ENCODE measurements at regions not wholly inside any gene's neighbourhood (a gene's known extent, or its start where the extent isn't known, plus 50 kb on each side); places are given as distances from the start of the nearest gene placed in this dataset.
"Not testable (repeated sequence)": the region's sequence is repeated elsewhere in the genome, so short reads cannot be mapped to it uniquely, and the experiment has no call there.

GRCh38 chr18:12179029-12179428 is 75.1 kb upstream of the CIDEA start:
- not testable (repeated sequence) for H3K4me2 ChIP-seq (ENCODE audit: insufficient read depth, low read length); H3K4me3 ChIP-seq (ENCODE audit: insufficient read depth, low read length); H3K36me3 ChIP-seq (ENCODE audit: insufficient read depth, low read length); H2AFZ ChIP-seq (ENCODE audit: low read length); H3K27ac ChIP-seq (ENCODE audit: low read depth, low read length); H4K20me1 ChIP-seq (ENCODE audit: insufficient read depth, low read length); H3K9me3 ChIP-seq (ENCODE audit: low read depth, low read length); H3K4me1 ChIP-seq (ENCODE audit: insufficient read depth, low read length); H3K79me2 ChIP-seq (ENCODE audit: insufficient read depth, low read length); DNase-seq (ENCODE audit: insufficient read length, low spot score, missing footprints); H3K27me3 ChIP-seq (ENCODE audit: insufficient read depth, low read length)

GRCh38 chr18:12179697-12180577 is 74.2 kb upstream of the CIDEA start:
- not testable (repeated sequence) for DNase-seq (ENCODE audit: insufficient read length, low spot score, missing footprints); H3K36me3 ChIP-seq (ENCODE audit: insufficient read depth, low read length); H3K4me3 ChIP-seq (ENCODE audit: insufficient read depth, low read length); H3K79me2 ChIP-seq (ENCODE audit: insufficient read depth, low read length); H2AFZ ChIP-seq (ENCODE audit: low read length); H3K4me2 ChIP-seq (ENCODE audit: insufficient read depth, low read length); H3K27me3 ChIP-seq (ENCODE audit: insufficient read depth, low read length); H4K20me1 ChIP-seq (ENCODE audit: insufficient read depth, low read length); H3K4me1 ChIP-seq (ENCODE audit: insufficient read depth, low read length); H3K27ac ChIP-seq (ENCODE audit: low read depth, low read length); H3K9me3 ChIP-seq (ENCODE audit: low read depth, low read length)

- not testable (repeated sequence) for DNase-seq (ENCODE audit: insufficient read length, low spot score, missing footprints); H3K9me3 ChIP-seq (ENCODE audit: low read depth, low read length); H3K4me2 ChIP-seq (ENCODE audit: insufficient read depth, low read length); H3K4me3 ChIP-seq (ENCODE audit: insufficient read depth, low read length); H3K27me3 ChIP-seq (ENCODE audit: insufficient read depth, low read length); H3K36me3 ChIP-seq (ENCODE audit: insufficient read depth, low read length); H3K27ac ChIP-seq (ENCODE audit: low read depth, low read length); H4K20me1 ChIP-seq (ENCODE audit: insufficient read depth, low read length); H2AFZ ChIP-seq (ENCODE audit: low read length); H3K79me2 ChIP-seq (ENCODE audit: insufficient read depth, low read length); H3K4me1 ChIP-seq (ENCODE audit: insufficient read depth, low read length)
These were observed 55.4 kb upstream of the CIDEA start for GRCh38 chr18:12198797-12199196.

GRCh38 chr18:12200186-12200585 is 54.0 kb upstream of the CIDEA start:
- peak; percentile 31 for DNase-seq (ENCODE audit: insufficient read length, low spot score, missing footprints)
- not testable (repeated sequence) for H2AFZ ChIP-seq (ENCODE audit: low read length); H3K27ac ChIP-seq (ENCODE audit: low read depth, low read length); H3K36me3 ChIP-seq (ENCODE audit: insufficient read depth, low read length); H3K4me1 ChIP-seq (ENCODE audit: insufficient read depth, low read length); H3K9me3 ChIP-seq (ENCODE audit: low read depth, low read length); H3K4me2 ChIP-seq (ENCODE audit: insufficient read depth, low read length); H3K27me3 ChIP-seq (ENCODE audit: insufficient read depth, low read length); H3K4me3 ChIP-seq (ENCODE audit: insufficient read depth, low read length); H4K20me1 ChIP-seq (ENCODE audit: insufficient read depth, low read length); H3K79me2 ChIP-seq (ENCODE audit: insufficient read depth, low read length)
